Fibroblast of upper back skin (primary cell): ENCODE measurements at regions not wholly inside any gene's neighbourhood (a gene's known extent, or its start where the extent isn't known, plus 50 kb on each side); places are given as distances from the start of the nearest gene placed in this dataset.
"Not testable (repeated sequence)": the region's sequence is repeated elsewhere in the genome, so short reads cannot be mapped to it uniquely, and the experiment has no call there.

Experiments
- DNase-seq: peaks from one replicate; pipeline ENCODE4 v3.0.0-alpha.2; 2013

DNA sequence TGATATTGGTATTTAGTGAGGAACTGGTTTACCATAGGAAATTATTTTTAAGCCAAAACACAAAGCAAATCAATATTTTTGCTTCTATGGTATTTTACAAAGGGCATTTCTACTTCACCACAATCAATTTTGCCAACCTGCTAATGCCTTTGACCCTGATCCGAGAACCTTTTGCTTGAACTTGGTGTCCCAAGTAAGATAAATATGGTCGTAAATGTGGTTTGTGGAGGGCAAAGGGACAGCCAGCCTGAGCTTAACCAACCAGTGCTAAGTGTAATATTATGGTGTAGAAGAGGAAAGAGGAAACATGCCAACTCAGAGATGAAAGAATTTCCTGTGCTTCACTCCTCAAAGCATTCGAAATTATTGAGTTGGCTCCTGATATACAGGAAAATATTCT is 148.4 kb downstream of the C3orf38 start:
- no peak for DNase-seq

DNA sequence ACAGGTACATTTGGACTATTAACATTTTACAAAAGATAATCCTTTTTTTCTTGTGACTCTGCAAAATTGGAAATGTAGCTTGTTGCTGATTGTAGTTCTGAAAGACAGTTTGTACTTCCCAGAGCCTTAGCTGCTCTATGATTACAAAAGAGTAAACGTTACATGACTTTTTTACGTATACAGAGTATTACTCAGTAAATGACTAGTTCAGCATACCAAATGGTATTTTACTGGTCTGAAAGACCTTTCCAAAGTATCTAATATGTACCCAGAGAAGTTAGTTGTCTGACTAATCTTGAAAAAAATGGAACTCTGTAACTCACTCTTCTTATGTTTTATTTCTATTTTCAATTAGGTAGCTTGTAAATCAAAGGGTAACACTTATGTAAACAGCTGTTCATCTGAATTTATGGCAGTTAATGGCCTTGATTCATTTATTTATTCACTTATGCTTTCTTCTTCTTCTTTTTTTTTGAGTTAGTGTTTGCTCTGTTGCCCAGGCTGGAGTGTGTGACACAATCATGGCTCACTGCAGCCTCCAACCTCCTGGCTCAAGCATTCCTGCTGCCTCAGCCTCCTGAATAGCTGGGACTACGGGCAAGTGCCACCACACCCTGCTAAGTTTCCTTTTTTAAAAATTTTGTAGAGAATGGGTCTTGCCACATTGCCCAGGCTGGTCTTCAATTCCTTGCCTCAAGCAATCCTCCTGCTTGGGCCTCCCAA is 151.7 kb downstream of the C3orf38 start:
- no peak for DNase-seq

DNA sequence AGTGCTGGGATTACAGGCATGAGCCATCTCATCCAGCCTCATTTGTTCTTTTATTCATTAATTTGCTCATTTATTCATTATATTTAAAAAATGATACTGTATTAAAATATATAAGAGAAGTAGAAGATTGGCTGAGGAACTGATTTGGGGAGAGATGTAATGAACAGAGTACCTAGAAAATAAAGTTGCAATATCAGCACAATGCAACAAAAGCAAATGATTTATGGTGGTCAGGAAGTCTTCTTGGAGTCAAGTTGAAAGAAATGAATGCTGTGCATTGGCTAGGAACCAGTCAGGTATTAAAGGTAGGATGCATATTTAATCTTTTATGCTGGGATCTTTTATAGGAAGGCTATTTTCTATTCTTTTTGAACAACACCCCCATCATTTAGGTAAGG is 152.2 kb downstream of the C3orf38 start:
- DNase-seq, result no peak

DNA sequence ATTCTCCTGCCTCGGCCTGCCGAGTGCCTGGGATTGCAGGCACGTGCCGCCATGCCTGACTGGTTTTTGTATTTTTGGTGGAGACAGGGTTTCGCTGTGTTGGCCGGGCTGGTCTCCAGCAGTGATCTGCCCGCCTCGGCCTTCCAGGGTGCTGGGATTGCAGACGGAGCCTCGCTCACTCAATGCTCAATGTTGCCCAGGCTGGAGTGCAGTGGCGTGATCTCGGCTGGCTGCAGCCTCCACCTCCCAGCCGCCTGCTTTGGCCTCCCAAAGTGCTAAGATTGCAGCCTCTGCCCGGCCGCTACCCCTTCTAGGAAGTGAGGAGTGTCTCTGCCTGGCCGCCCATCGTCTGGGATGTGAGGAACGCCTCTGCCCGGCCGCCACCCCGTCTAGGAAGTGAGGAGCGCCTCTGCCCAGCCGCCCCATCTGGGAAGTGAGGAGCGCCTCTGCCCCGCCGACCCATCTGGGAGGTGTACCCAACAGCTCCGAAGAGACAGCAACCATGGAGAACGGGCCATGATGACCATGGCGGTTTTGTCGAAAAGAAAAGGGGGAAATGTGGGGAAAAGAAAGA is 153.7 kb downstream of the C3orf38 start:
- not testable (repeated sequence) for DNase-seq

DNA sequence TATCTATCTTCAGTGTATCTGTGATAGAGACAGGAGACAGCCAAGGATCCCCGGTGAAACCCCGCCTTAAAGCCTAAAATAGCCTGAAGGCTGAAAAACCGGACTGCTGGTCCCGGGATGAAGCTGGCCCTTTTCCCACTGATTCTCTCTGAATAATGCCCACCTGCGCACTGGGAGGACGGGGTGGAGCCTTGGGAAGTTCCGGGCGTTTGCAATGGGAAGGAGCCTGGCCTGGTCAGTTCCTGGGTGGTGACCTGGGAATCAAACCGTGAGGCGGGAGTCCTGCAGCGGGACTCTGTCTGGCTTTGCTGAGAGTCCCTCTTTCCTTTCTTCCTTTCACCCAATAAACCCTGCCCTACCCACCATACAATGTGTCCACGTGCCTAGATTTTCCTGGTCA is 157.9 kb downstream of the C3orf38 start:
- DNase-seq, result no peak

DNA sequence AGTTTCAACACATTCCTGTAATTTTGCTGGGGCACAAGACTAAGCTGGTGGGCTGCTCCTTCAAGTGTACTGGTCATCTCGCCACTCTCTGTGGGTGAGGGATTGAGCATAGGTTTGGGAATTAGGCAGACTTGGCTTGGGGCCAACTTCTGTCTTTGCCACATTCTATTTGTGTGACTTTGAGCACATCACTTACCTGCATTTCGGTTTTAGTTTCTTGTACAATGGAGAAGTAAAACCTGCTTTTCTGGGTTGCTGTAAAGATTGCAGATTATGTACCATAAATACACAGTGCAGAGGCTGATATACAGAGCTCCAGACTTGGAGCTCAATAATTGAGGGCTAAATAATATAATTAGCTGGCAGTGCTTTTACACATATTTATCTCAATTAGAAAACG is 162.1 kb downstream of the C3orf38 start:
- DNase-seq, result no peak

DNA sequence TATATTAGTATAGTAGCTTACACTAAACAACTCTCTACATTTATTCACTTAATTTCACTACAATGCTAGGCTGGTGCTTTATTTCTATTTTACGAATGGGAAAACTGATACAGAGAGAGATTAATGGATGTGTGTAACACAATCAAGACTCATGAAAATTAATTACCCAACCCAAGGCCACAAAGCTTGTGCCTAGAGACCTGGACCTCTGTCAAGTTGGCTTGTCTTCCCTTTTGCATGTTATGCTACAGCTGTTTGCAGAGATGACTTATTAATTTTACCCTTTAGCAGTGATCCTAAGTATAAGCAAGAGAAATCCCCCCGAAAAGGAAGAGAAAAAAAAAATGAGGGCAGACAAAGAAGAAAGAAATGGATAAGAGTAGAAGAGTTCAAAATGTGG is 162.5 kb downstream of the C3orf38 start:
- no peak for DNase-seq

DNA sequence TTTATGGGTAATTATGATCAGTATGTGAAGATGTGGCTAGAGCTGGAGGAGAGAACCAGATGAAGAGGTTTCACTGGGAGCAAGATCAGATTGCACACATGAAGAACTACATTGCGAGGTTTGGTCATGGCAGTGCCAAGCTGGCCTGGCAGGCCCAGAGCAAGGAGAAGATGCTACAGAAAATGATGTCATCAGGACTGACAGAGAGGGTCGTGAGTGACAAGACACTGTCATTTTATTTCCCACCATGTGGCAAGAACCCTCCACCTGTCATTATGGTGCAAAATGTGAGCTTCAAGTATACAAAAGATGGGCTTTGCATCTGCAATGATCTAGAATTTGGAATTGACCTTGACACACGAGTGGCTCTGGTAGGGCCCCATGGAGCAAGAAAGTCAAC is 168.3 kb downstream of the C3orf38 start:
- no peak for DNase-seq

DNA sequence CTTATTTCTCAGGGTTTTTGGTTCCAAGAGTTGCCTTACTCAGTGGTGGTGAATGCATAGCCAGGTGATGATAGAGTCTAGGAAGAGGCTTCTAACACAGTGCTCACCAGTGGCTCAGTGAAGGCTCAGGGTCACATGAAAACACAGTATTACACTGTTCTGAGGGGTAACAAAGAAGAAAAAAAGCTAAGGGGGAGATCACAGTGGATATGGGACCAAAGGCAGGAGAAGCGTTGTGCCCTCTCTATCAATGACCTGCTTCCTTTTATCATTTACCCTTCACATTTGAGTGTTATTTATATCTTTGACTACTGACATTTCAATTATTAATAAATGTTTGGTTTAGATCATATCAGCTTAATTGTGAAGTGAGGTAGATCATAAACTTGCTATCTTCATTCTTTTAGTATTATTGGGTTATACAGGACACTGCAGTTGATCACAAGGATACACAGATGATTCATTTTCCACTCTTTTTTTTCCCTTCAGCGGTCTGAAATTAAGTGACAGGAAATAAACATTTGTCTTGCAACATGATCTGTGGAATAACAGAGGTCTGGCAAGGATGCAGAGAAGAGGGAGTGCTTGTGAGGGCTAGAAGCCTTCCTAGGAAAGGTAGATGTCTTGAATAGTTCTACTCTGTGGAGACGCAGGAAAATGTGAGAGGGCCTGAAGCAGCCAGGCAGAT is 171.7 kb downstream of the C3orf38 start:
- DNase-seq, result peak; percentile 11

DNA sequence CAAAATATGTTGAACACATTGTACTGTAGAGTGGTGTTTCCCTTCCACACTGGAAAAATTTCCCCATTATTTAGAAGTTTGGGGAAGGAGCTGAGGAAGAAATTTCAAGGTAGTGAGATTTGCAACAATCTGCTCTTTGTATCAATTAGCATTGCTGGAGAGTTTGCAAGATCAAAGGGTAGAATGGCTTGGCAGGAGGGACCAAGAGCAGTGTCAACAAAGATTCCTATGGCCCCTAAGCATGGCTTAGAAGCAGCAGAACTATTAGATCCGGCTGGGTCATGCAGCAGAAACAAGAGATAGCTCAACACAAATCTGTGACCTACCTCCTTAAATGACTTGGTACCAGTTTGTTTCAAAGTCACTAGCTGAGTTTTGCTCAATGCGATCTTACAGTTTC is 175.0 kb downstream of the C3orf38 start:
- no peak for DNase-seq

DNA sequence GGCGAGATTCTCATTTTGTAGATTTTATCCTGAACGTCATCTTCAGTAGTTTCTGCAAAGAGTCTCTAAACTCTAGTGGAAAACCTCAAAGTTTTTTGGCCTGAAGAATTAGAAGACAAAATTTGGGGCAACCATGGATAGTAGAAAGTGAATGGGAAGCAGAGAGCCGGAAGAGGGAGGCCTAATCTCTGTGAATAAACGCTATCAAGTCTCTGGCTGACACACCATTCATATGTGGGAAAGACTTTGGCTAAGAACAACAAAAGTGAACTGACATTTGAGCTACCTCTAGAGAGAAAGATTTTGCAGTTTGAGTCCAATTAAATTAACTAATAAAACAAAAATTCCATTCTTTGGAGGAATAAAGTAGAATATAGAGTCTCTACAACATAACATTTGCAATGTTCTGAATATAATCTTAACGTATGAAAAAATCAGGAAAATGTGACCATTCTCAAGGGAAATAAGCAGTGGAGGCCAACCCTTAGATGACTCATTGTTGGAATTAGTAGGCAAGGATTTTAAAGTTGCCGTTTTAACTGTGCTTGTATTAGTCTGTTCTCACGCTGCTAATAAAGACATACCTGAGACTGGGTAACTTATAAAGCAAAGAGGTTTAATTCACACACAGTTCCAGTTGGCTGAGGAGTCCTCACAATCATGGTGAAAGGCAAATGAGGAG is 184.6 kb downstream of the C3orf38 start:
- DNase-seq, result peak; percentile 1

DNA sequence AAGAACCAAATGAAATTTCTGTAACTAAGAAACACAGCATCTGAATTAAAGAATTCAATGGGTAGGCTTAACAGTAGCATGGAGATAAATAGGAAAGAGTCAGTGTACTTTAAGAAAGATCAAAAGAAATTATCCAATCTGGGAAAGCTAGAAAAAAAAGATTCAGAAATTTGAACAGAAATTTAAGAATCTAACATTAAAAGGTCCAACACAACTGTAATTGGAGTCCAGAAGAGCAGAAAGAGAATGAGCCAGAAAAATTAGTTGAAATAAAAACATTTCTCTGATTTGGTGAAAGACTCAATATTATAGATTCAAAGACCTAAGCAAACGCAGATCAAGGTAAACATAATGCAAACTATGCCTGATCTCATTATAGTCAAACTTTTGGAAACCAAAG is 187.1 kb downstream of the C3orf38 start:
- DNase-seq, result no peak

DNA sequence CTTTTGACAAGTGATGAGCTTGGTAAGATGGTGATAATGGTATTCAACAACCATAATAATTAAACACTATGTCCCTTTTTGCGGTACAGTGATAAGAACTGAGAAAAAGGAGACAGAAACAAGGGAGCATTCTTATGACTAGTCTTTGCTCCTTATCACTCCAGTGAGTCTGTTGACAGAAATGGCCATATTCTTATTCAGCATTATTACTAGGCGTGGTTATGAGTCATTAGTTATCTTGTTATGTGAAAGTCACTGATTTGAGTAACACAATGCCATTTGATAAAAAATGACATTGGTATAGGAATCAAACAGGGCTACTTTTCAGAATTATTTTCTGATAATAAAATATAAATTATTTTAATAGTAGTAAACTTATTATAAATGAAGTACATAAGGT is 193.5 kb downstream of the C3orf38 start:
- no peak for DNase-seq

DNA sequence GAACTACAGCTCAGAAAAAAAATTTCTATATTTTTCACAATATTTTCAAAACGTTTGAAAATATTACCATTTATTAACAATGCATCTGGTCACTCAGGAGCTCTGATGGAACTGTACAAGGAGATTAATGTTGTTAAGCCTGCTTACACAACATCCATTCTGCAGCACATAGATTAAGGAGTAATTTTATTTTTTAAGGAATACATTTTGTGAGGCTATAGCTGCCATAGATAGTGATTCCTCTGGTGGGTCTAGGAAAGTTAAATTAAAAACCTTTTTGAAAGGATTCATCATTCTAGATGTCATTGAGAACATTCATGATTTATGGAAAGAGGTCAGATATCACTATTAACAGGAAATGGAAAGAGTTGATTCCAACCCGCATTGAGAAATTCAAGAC is 196.9 kb downstream of the C3orf38 start:
- DNase-seq, result no peak

DNA sequence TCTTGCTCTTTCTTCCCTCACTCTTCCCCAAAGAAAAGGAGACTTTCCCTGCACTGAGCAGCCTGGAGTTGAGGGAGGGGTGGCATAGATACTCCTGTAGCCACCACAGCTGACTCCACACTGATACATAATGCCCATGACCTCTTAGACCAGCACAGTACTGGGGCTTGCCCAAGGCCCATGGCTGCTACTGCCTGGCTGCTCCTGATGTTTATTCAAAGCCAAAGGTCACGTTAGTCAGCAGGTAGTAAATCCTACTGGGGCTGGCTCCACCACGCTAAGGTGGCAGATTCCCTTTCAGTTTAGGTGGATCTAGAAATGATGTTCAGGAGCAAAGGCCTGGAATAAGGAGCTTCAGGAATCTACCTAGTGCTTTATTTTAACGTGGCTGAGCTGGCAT is 212.7 kb downstream of the C3orf38 start:
- DNase-seq, result no peak

DNA sequence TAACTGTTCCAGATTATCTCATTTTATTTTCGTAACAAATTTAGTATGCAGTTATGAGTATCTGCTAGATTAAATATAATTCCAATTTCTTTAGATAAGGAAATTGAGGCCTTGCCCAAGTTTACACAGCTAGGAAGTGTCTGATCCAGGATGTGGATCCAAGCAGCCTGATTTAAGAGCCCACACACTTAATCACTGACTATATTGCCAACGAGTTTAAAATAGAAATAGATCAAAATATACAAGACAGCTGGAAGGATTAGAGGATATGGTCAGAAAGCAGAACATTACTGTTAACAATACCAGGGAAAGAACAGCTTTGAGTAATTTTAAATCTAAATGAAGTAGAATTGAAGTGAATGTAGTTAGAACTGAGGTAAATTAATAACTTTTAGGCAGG is 215.2 kb downstream of the C3orf38 start:
- no peak for DNase-seq

DNA sequence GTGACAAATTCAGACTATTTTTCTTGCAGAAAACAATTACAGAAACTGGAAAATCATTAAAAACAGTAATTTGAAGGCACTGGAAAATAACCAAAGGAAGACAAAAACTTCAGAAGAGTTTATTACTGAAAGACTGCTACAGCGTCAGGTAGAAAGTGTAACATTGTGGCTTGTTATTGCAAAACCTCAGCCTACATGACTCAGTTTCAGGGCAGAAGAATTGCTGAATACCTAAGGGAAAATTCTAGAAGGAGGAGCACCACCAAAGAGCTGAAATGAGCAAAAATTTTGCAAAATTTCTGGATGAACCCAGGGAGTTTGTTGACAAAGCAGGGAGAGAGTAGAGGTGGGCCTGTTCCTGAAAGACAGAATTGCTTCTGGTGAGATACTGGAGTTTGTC is 219.6 kb downstream of the C3orf38 start:
- peak; percentile 1 for DNase-seq

DNA sequence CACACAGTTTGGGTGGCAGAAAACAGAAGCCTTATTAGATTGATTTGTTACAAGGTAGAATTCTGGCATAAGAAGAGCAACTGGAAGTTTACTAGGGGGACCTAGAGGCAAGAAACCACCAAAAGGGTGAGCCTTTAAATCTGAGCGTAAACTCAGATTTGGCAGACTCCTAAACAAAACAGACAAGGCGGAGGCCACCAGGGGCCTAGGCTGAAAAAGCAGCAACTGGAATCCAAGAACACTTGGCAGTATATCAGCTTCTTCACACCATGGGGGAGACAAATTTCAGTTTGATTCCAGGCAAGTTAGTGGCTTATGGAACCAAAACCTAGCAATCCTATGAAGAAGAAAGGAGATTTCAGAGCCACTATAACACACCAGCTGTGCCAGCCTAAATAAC is 220.0 kb downstream of the C3orf38 start:
- DNase-seq, result no peak

DNA sequence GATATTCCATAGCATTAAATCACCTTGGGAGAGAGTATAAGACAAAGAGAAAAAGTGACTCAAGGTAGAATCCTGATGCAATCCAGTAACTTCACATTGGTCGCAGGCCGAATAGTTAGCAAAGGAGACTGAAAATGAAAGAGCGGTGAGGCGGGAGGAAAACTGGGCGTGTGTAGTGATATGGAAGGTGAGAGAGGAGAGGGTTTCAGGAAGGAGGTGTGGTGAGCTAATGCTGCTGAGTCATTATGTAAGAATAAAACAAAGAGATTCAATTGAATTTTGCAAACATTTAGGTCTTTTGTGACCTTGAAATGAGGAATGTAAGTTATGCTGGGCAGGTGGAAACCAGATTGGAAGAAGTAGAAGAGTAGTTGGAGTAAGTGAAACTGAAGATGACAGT is 235.3 kb downstream of the C3orf38 start:
- DNase-seq, result no peak

DNA sequence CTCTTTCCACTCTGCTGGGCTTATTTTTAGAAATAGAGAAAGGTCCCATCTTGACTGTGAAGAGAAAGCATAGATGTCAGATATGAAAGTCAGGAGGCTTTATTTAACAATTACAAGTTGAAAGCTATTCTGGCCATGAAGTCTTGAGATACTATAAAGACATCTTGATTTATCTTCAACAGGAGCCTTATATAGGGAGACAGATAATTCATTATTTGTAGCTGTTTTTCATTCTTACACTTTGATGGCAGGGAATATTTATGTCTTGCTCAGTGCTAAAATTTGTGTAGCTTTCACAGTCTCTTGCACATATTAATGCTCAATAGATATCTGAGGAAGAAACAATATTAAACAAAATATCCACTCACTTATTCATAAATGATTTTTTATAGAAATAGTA is 248.8 kb downstream of the C3orf38 start:
- DNase-seq, result no peak

DNA sequence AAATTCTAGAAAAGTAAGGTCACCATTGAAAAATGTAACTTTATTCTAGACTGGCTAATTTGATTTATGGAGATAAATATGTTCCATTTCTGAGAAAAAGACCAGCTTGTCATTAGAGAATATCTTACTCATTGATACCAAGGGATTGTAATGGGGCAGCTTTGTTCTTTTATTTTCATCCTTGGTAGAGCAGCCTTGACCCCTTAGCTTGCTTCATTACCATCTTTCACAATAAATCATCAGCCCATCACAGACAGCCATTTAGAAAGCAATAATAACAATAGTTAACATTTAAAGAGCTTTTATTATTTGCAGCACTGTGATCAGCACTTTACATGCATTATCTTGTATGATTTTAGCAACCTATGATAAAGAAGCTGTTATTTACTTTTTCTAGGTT is 253.6 kb downstream of the C3orf38 start:
- DNase-seq, result no peak

DNA sequence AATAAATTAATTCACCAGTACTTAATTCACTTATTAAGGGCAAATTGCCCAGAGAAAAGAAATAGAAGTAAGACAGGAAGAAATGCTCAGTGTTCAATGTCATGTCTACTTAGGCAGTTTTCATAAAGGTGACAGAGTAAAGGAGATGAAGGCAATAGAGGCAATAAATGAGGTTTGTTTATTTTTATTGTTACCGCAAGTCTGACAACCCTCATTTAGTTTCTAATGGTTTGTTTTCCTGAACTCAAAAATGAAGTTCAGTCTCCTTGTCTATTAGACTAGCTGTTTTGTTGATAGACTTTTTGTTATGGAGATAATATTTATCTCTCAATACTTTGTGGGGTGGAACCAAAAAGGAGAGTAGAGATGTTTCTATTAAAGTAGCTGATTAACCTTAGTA is 258.3 kb downstream of the C3orf38 start:
- DNase-seq, result no peak

DNA sequence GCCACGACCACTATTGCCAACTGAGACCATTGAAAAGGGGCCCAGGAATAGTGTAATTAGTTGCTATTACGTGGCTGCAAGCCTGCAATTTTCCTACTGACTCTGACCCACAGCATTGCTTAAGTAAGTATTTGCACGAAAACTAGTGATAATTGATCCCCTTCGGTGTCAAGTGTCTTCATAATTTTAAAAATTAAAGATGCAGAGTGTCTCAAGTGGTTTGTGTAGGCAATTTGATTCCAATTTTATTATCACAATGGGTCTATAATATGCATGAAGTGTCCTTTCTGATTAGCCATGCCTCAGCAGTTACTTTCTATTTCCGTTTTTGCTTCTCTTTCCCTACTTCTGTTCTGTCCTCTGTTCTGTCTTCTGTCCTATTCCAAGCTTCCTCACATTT is 259.2 kb downstream of the C3orf38 start:
- DNase-seq, result no peak

DNA sequence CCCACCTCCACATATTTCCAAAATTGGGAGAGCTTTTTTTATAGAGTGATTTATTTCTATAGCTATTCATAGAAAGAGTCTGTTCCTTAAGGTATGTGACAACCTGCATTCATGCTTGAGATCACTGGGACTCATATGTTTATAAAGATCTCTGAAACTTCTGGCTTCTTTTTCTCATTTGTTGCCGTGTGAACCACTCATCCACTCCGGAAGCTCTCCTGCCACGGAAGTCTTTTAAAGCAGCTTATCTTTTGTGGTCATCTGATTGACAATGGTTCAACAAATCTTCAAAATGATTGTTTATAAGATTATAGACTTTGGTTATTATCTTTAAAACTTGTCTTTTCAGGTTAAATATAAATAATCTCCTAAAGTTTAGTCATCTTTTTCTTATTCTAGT is 260.5 kb downstream of the C3orf38 start:
- DNase-seq, result no peak
